ENCODE measurements at regions not wholly inside any gene's neighbourhood (a gene's known extent, or its start where the extent isn't known, plus 50 kb on each side); places are given as distances from the start of the nearest gene placed in this dataset.

- TF ChIP-seq GATA3 (IDR thresholded peaks at IDR 0.05; ENCODE audit: low read depth, low read length) (no peak), GATA2 (IDR thresholded peaks at IDR 0.05; ENCODE audit: low read depth, low read length) (no peak)
These were observed 584.0 kb downstream of the ADGRL2 start for GRCh38 chr1:82384776-82385175.

- TF ChIP-seq GATA2 (IDR thresholded peaks at IDR 0.05; ENCODE audit: low read depth, low read length) (no peak), GATA3 (IDR thresholded peaks at IDR 0.05; ENCODE audit: low read depth, low read length) (no peak)
These were observed 576.6 kb downstream of the ADGRL2 start for GRCh38 chr1:82377201-82377884.

DNA sequence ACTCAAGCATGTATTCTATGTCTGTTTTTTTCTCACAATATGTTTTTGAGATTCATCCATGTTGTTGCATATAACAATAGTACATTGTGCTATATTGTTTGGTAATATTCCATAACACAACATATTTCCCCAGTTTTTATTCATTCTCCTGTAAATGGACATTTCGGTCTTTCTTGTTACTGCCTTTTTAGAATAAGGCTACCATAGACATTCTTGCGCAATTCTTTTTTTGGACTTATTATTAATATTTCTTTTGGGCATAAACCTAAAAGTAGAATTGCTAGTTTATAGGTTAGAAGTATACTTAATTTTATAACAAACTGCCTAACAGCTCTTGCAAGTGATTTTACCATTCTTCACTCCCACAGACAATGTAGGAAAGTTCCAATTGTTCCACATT lies 573.0 kb downstream of the ADGRL2 start:
- TF ChIP-seq GATA3 (IDR thresholded peaks at IDR 0.05; ENCODE audit: low read depth, low read length) = no peak
- TF ChIP-seq GATA2 (IDR thresholded peaks at IDR 0.05; ENCODE audit: low read depth, low read length) = no peak

DNA sequence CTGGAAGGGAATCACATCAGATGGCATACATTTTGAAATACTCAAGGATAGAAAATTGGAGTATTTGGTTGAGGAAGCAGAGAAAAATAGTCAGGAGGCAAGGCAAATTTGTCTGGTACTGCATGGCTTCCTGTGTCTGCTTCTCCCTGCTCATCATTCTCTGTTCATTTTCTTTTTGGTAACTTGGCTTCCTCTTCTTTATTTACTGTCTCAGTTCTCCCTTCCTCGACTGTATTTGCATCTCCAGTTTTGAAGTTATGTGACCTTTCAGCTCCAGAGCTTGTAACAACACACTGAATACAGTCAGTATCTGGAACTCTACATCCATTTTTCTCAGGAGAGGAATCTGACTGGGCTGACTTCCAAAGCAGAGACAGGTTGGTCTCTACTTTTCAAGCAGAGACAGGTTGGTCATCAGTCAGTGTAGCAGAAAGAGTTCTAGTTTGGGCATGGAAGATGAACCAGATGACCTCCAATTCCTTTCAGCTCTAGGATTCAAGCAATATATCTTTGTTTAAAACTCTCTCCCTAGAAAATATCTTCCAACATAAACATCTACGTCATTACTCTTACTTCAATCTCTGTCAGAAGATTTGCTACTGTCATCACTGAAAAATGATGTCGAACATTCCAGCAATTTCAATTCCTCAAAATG lies 571.2 kb downstream of the ADGRL2 start:
- no peak for TF ChIP-seq GATA3 (IDR thresholded peaks at IDR 0.05; ENCODE audit: low read depth, low read length)
- no peak for TF ChIP-seq GATA2 (IDR thresholded peaks at IDR 0.05; ENCODE audit: low read depth, low read length)

GRCh38 chr1:82367456-82367855 lies 566.7 kb downstream of the ADGRL2 start:
- TF ChIP-seq GATA2 (IDR thresholded peaks at IDR 0.05; ENCODE audit: low read depth, low read length) (no peak), GATA3 (IDR thresholded peaks at IDR 0.05; ENCODE audit: low read depth, low read length) (no peak)

DNA sequence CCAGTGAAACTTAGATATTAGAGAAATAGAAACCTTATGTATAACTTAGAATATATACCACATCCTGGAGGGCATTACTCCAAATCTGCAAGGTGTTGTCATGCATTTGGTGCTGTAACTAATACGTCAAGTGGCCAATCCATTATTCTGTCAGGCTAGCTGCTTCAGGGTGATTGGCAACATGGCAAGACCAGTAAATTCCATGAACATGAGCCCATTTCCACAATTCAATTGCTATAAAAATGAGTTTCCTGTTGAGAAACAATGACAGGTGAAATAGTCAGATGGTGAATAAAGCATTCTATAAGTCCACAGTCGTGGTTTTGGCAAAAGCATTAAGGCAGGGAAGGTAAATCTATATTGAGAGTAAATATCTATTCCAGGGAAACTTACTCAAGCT lies 566.0 kb downstream of the ADGRL2 start:
- no peak for TF ChIP-seq GATA3 (IDR thresholded peaks at IDR 0.05; ENCODE audit: low read depth, low read length)

DNA sequence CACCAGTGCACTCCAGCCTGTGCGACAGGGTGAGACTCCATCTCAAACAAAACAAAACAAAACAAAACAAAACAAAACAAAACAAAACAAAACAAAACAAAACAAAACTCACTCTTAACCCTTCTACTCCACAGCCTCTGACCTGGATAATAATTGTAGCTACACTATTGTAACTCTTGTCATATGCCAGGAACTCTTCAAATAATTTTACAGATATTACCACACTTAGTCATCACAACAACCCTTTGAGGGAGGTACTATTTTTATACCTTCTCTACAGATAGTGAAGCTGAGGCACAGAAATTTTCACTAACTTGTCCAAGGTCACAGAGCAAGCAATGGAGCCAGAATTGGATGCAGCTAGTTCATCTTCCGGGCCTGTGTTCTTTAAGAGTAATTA lies 547.8 kb downstream of the ADGRL2 start:
- no peak for TF ChIP-seq GATA3 (IDR thresholded peaks at IDR 0.05; ENCODE audit: low read depth, low read length)
- TF ChIP-seq GATA2 (IDR thresholded peaks at IDR 0.05; ENCODE audit: low read depth, low read length) = no peak

DNA sequence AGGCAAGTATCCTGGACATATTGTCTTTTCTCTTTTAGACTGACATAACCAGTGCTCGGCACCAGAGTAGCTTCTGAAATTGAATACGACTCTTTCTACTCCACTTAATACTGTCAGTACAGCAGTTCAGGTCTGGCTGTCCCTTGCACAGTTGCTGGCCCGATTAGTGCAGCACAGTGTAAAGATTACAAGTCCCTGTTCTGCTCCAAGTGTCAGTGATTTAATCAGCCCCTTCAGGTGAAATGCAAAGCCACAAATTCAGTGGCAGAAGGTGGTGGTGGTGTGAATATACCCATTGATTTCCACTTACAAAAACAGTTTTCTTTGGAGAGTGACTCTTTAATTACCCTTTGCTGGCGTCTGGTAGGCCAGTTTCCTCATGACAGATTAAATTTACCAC lies 545.4 kb downstream of the ADGRL2 start:
- TF ChIP-seq GATA2 (IDR thresholded peaks at IDR 0.05; ENCODE audit: low read depth, low read length) (no peak), GATA3 (IDR thresholded peaks at IDR 0.05; ENCODE audit: low read depth, low read length) (no peak)

GRCh38 chr1:82343381-82343780 lies 542.6 kb downstream of the ADGRL2 start:
- TF ChIP-seq GATA3 (IDR thresholded peaks at IDR 0.05; ENCODE audit: low read depth, low read length) = no peak
- no peak for TF ChIP-seq GATA2 (IDR thresholded peaks at IDR 0.05; ENCODE audit: low read depth, low read length)

DNA sequence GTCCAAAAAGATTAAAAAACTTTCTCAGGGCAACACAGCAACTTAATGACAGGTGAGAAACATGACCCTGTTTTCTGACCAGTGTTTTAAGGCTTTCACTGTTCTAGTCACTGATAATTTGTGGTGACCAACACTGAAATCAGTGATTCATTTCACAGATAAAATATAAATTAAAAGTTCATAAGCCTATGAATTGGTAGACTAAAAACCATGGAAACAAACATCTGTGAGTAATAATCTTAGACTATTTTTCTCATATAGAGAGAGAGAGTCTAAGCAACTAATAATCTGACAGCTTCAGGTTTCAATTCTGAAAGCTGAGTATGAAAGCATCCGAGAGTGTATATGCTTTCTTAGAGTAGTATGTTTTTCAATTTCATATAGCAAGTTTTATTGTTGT lies 536.9 kb downstream of the ADGRL2 start:
- TF ChIP-seq GATA2 (IDR thresholded peaks at IDR 0.05; ENCODE audit: low read depth, low read length) = no peak
- TF ChIP-seq GATA3 (IDR thresholded peaks at IDR 0.05; ENCODE audit: low read depth, low read length) = no peak

- no peak for TF ChIP-seq GATA3 (IDR thresholded peaks at IDR 0.05; ENCODE audit: low read depth, low read length)
- no peak for TF ChIP-seq GATA2 (IDR thresholded peaks at IDR 0.05; ENCODE audit: low read depth, low read length)
These were observed 529.6 kb downstream of the ADGRL2 start for GRCh38 chr1:82330330-82330729.

- TF ChIP-seq GATA2 (IDR thresholded peaks at IDR 0.05; ENCODE audit: low read depth, low read length) (no peak), GATA3 (IDR thresholded peaks at IDR 0.05; ENCODE audit: low read depth, low read length) (no peak)
These were observed 528.5 kb downstream of the ADGRL2 start for GRCh38 chr1:82329226-82329625.

DNA sequence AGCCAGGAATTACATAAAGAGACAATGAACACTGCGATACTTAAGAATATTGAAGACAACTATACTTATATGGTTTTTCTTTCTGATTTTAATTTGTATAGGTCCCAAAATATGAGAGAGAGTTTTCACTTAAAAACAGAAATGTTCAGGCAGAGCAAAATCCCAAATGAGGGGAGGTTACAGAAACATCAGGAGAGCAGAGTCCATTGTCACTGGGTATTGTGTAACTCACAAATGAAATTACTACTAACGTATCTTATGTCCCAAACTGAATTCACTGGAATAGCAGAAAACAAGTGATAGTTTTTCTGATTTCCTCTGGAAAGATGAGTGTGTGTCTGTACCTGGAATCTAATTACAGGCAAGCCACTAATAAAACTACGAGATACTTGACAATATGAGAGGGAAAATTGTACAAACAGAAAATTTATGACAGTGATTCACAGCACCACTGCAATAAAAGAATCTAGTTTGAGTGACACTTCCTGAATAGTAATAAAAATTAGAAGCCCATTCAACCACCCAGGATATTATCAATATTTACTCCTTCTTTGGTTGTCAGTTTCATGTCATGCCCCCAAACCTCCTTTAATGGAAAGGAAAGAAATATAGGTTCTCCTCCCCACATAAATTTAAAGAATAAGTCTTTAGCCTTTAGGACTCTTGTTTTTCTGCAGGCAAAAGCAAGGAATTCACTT lies 522.6 kb downstream of the ADGRL2 start:
- TF ChIP-seq GATA3 (IDR thresholded peaks at IDR 0.05; ENCODE audit: low read depth, low read length) = no peak
- TF ChIP-seq GATA2 (IDR thresholded peaks at IDR 0.05; ENCODE audit: low read depth, low read length) = no peak

GRCh38 chr1:82321794-82322193 lies 521.1 kb downstream of the ADGRL2 start:
- no peak for TF ChIP-seq GATA3 (IDR thresholded peaks at IDR 0.05; ENCODE audit: low read depth, low read length)
- TF ChIP-seq GATA2 (IDR thresholded peaks at IDR 0.05; ENCODE audit: low read depth, low read length) = no peak

DNA sequence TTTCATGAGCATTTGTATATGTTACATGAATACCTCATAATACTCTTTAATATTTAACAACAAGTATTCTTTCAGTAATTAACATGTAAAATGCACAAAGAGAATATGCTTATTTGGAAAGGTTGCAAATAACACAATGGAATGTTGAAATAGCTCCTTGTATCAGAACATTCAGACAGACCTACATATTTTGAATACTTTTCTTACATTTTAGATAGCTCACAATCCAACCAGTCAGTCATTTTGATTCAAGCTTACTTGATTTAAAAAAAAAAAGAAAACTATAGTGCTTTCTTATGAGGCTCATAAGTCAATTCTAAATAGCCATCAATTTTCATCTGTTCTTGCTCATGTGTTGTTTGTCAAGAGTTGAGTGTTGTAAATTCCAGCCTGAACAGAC lies 518.8 kb downstream of the ADGRL2 start:
- TF ChIP-seq GATA3 (IDR thresholded peaks at IDR 0.05; ENCODE audit: low read depth, low read length) = no peak
- TF ChIP-seq GATA2 (IDR thresholded peaks at IDR 0.05; ENCODE audit: low read depth, low read length) = no peak
